Panc1 (cell line): ENCODE measurements at regions not wholly inside any gene's neighbourhood (a gene's known extent, or its start where the extent isn't known, plus 50 kb on each side); places are given as distances from the start of the nearest gene placed in this dataset.

ENCODE experiments used
- ATAC-seq: fragments of 200-7000 bp; cut with Tn5 transposase; 2 replicates; pipeline ENCODE4 v1.9.1; 2020; ENCODE audit warnings: mild to moderate bottlenecking, moderate library complexity
- BruUV-seq: library from RNA; stranded (reverse); fragments of 400-500 nt; replicated peaks from 2 replicates; lab custom pipeline; 2021; lab: Mats Ljungman, UMichigan
- CTCF ChIA-PET: fragments of 300-600 bp; sonication (Branson Sonifier 250); formaldehyde crosslinking; loops from one replicate; lab custom pipeline; 2022; ENCODE audit warnings: antibody characterized with exemption; lab: Charles Lee
- POLR2A ChIA-PET: fragments of 300-600 bp; sonication (Branson Sonifier 250); formaldehyde crosslinking; loops from one replicate; lab custom pipeline; 2022; ENCODE audit warnings: antibody characterized with exemption; lab: Charles Lee
- DNase-seq: peaks from one replicate; pipeline ENCODE4 v3.0.0-alpha.2; 2010; ENCODE audit warnings: low read depth, low spot score
- H3K27ac ChIP-seq: 2 replicates; pipeline ENCODE4 v1.5.1; 2011; ENCODE audit warnings: mild to moderate bottlenecking, low read length, inconsistent platforms
- H3K27me3 ChIP-seq: fragments of 200-500 bp; sonication (Bioruptor generic); 2 replicates; pipeline ENCODE4 v1.6.0; 2014; ENCODE audit warnings: low read length, inconsistent platforms; ENCODE audit not compliant: control insufficient read depth, insufficient read depth
- H3K36me3 ChIP-seq: fragments of 200-500 bp; sonication (Bioruptor generic); 2 replicates; pipeline ENCODE4 v1.5.1; 2014; ENCODE audit warnings: inconsistent platforms, mild to moderate bottlenecking, low read length, moderate library complexity; ENCODE audit not compliant: control insufficient read depth, insufficient read depth
- H3K4me1 ChIP-seq: 2 replicates; pipeline ENCODE4 v1.5.1; 2011; ENCODE audit warnings: inconsistent platforms, mild to moderate bottlenecking, low read length, moderate library complexity; ENCODE audit not compliant: control insufficient read depth, insufficient read depth
- H3K4me3 ChIP-seq, 2 experiments: 2 replicates each; pipeline ENCODE4 v1.5.1; 2011 to 2012; ENCODE audit warnings: low read depth in 2 of 2, low read length in 2 of 2, mild to moderate bottlenecking in 2 of 2, inconsistent platforms in 1 of 2, moderate library complexity in 1 of 2
- H3K9me3 ChIP-seq: fragments of 200-500 bp; sonication (Bioruptor generic); 2 replicates; pipeline ENCODE4 v1.5.1; 2014; ENCODE audit warnings: low read depth, mild to moderate bottlenecking, inconsistent platforms, low read length, moderate library complexity; ENCODE audit not compliant: control insufficient read depth, insufficient read depth
- POLR2AphosphoS5 ChIP-seq: IDR thresholded peaks from 2 replicates; pipeline ENCODE4 v1.6.1; 2012; ENCODE audit warnings: mild to moderate bottlenecking, low read depth, low read length, moderate library complexity
- REST ChIP-seq, 2 experiments: IDR thresholded peaks; 2 replicates each; pipeline ENCODE4 v1.6.1; 2011 to 2012; ENCODE audit warnings: low read depth in 2 of 2, control low read depth in 1 of 2, low read length in 1 of 2, mild to moderate bottlenecking in 1 of 2, moderate library complexity in 1 of 2; ENCODE audit not compliant: insufficient read depth in 1 of 2
- SIN3A ChIP-seq: IDR thresholded peaks from 2 replicates; pipeline ENCODE4 v1.6.1; 2012; ENCODE audit warnings: low read depth, mild to moderate bottlenecking, low read length, moderate library complexity, borderline replicate concordance; ENCODE audit not compliant: insufficient read depth
- TCF7L2 ChIP-seq: IDR thresholded peaks from 2 replicates; pipeline ENCODE4 v1.6.1; 2011; ENCODE audit warnings: mild to moderate bottlenecking, low read depth, low read length, inconsistent platforms
- in situ Hi-C: cut with HindIII; loops from 2 replicates; pipeline ENCODE4 v1.10.0; 2016; ENCODE audit warnings: low sequenced_read_pairs, low pct_unique_long_range_greater_than_20kb
- intact Hi-C: fragments of 100-400 bp; cut with micrococcal nuclease; formaldehyde crosslinking; loops from one replicate; pipeline ENCODE4 v1.10.0; 2022; ENCODE audit not compliant: unreplicated experiment
- TF ChIP-seq, protein P1 (sequence below): fragments of 450-650 bp; IDR thresholded peaks from 2 replicates; pipeline ENCODE4 v1.5.1; 2017; ENCODE audit warnings: mild to moderate bottlenecking

- intact Hi-C loops (no loop called here), in situ Hi-C loops (no loop called here)
- ChIA-PET POLR2A (no interaction called here), CTCF (no interaction called here)
- DNase-seq = no peak
- no peak for ATAC-seq
- no peak overlapping the region for H3K27ac ChIP-seq
- TF ChIP-seq REST (IDR thresholded peaks at IDR 0.05; ENCODE audit: insufficient read depth in 1 of 2, low read depth in 2 of 2, low read length in 1 of 2) = no peak
- no peak for TF ChIP-seq SIN3A
- TF ChIP-seq TCF7L2 = no peak
- no peak for TF ChIP-seq POLR2AphosphoS5
- TF ChIP-seq, protein P1, sequence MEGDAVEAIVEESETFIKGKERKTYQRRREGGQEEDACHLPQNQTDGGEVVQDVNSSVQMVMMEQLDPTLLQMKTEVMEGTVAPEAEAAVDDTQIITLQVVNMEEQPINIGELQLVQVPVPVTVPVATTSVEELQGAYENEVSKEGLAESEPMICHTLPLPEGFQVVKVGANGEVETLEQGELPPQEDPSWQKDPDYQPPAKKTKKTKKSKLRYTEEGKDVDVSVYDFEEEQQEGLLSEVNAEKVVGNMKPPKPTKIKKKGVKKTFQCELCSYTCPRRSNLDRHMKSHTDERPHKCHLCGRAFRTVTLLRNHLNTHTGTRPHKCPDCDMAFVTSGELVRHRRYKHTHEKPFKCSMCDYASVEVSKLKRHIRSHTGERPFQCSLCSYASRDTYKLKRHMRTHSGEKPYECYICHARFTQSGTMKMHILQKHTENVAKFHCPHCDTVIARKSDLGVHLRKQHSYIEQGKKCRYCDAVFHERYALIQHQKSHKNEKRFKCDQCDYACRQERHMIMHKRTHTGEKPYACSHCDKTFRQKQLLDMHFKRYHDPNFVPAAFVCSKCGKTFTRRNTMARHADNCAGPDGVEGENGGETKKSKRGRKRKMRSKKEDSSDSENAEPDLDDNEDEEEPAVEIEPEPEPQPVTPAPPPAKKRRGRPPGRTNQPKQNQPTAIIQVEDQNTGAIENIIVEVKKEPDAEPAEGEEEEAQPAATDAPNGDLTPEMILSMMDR = no peak
- no peaks in the 10 kb centered on the region for H3K9me3 ChIP-seq
- no peaks in the 10 kb centered on the region for H3K36me3 ChIP-seq
- no peaks in the 10 kb centered on the region for H3K27me3 ChIP-seq
- H3K4me3 ChIP-seq = no peak overlapping the region
- no TSS peak for BruUV-seq
- no peaks in the 10 kb centered on the region for H3K4me1 ChIP-seq
Observed at GRCh38 chr4:4913628-4914027, 54.2 kb downstream of the MSX1 start.

GRCh38 chr4:4914059-4914820 is 54.8 kb downstream of the MSX1 start:
- DNase-seq = peak; percentile 7
- POLR2A ChIA-PET = no interaction called here
- intact Hi-C loops = no loop called here

More at GRCh38 chr4:4914059-4914820, 54.8 kb downstream of the MSX1 start:
- no peak for ATAC-seq
- no peak overlapping the region for H3K4me3 ChIP-seq
- H3K4me1 ChIP-seq = no peaks in the 10 kb centered on the region
- no peaks in the 10 kb centered on the region for H3K9me3 ChIP-seq
- H3K27me3 ChIP-seq = no peaks in the 10 kb centered on the region
- no peak for TF ChIP-seq SIN3A
- no peak for TF ChIP-seq TCF7L2
- TF ChIP-seq, protein P1 = no peak
- TF ChIP-seq POLR2AphosphoS5 = no peak
- TF ChIP-seq REST (IDR thresholded peaks at IDR 0.05; ENCODE audit: insufficient read depth in 1 of 2, low read depth in 2 of 2, low read length in 1 of 2) = no peak
- no peaks in the 10 kb centered on the region for H3K36me3 ChIP-seq
- no TSS peak for BruUV-seq
- H3K27ac ChIP-seq = no peak overlapping the region
- CTCF ChIA-PET = no interaction called here
- in situ Hi-C loops = no loop called here
